ENCODE measurements at regions not wholly inside any gene's neighbourhood (a gene's known extent, or its start where the extent isn't known, plus 50 kb on each side); places are given as distances from the start of the nearest gene placed in this dataset.
A peak's percentile ranks its signal among the peaks of the same experiment; 100 is the strongest.
"Not testable (repeated sequence)": the region's sequence is repeated elsewhere in the genome, so short reads cannot be mapped to it uniquely, and the experiment has no call there.

GRCh38 chr2:104975851-104976250 is 62.0 kb upstream of the MRPS9 start:
- DNase-seq (ENCODE audit: low read depth in 2 of 3, low spot score in 2 of 3): peak in 1 of 3 donors; percentile 8

DNA sequence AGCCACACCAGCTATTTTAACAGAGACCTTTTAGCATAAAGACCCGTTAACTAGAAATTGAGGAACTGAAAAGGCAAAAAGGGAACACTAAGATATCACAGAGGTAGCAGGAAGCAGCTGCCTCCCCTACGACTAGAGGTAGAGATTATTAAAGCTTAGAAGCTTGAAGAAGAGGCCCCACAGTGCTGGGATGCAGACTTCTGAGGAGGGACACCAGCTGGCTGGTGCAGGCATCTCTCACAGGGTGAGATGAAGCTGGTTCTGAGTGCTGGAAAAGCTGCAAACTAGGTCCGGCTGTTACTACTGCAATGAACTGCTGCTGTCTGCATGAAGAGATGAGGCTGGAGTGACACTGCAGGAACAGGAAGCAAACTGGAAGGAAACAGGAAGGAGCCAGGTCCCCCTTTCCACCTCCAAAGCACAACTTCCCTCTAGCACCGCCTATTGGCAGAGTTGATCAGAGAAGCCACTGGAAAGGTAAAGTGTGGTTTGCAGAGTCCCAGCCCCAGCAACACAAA is 61.2 kb upstream of the MRPS9 start:
- DNase-seq (ENCODE audit: low read depth in 2 of 3, low spot score in 2 of 3): peak in 2 of 3 donors; percentile 83 to 95

GRCh38 chr2:104977958-104978357 is 59.9 kb upstream of the MRPS9 start:
- DNase-seq (ENCODE audit: low read depth in 2 of 3, low spot score in 2 of 3): no peak

DNA sequence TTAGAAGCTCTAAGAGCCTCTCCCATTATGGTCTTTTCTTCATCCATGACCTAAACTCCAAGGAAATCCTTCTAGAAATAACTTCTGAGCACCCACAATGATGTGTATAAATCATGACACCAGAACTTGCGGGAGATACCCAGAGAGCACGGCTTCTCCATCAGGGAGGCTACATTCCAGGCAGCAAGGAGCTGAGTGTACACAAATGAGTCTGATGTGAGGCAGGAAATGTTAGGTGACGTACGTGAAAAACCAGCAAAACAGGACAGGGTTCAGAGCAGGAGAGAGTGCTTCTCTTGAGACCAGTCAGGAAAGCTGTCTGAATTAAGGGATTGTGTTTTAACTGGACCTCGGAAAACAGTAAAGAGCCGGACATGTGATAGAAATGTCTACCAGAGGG is 58.1 kb upstream of the MRPS9 start:
- not testable (repeated sequence) for DNase-seq (ENCODE audit: low read depth in 2 of 3, low spot score in 2 of 3)

- no peak for DNase-seq (ENCODE audit: low read depth in 2 of 3, low spot score in 2 of 3)
Measured at GRCh38 chr2:104982111-104982510, 55.8 kb upstream of the MRPS9 start.
